ENCODE measurements at regions not wholly inside any gene's neighbourhood (a gene's known extent, or its start where the extent isn't known, plus 50 kb on each side); places are given as distances from the start of the nearest gene placed in this dataset.

DNA sequence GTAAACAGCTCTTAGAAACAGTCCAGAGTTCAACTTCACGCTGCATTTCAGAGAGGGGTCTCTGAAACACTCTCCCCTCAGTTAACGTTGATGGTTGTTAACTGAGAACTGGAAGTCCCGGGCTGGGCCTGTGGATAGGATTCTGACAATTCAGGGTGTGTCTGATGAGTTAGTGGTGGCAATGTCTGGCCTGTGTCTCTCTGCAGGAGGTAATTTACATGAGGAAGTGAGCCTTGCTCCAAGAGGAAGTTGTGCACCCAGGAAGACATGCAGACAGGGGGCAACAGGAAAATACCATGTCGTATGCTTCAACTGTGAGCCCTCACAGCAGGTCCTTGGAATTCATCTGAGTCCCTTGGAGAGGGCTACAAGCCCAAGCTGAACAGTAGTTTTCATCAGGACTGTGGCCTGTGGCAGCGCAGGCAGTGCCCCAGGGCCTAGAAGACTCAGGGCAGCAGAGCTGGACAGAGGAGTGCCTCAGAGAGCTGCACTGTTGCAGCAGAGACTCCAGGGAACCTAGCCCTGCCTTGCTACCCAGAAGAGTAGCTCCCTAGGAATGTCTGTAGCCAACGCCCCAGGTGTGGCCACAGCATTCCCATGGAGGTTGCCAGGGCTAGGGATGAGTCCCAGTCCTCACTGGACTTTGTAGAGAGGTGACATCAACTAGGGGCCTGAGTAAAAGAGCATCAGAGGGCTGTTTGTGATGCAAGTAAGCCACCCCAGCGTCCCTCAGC lies 104.6 kb upstream of the SELENOK start (continued):
- TF ChIP-seq, protein P1, sequence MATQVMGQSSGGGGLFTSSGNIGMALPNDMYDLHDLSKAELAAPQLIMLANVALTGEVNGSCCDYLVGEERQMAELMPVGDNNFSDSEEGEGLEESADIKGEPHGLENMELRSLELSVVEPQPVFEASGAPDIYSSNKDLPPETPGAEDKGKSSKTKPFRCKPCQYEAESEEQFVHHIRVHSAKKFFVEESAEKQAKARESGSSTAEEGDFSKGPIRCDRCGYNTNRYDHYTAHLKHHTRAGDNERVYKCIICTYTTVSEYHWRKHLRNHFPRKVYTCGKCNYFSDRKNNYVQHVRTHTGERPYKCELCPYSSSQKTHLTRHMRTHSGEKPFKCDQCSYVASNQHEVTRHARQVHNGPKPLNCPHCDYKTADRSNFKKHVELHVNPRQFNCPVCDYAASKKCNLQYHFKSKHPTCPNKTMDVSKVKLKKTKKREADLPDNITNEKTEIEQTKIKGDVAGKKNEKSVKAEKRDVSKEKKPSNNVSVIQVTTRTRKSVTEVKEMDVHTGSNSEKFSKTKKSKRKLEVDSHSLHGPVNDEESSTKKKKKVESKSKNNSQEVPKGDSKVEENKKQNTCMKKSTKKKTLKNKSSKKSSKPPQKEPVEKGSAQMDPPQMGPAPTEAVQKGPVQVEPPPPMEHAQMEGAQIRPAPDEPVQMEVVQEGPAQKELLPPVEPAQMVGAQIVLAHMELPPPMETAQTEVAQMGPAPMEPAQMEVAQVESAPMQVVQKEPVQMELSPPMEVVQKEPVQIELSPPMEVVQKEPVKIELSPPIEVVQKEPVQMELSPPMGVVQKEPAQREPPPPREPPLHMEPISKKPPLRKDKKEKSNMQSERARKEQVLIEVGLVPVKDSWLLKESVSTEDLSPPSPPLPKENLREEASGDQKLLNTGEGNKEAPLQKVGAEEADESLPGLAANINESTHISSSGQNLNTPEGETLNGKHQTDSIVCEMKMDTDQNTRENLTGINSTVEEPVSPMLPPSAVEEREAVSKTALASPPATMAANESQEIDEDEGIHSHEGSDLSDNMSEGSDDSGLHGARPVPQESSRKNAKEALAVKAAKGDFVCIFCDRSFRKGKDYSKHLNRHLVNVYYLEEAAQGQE (IDR thresholded peaks at IDR 0.05; ENCODE audit: low read depth): no peak
- TF ChIP-seq FOSL1 (IDR thresholded peaks at IDR 0.05; ENCODE audit: low read depth) (no peak), SP1 (IDR thresholded peaks at IDR 0.05; ENCODE audit: low read depth) (no peak), JUND (IDR thresholded peaks at IDR 0.05) (no peak), EZH2phosphoT487 (IDR thresholded peaks at IDR 0.05; ENCODE audit: borderline replicate concordance) (no peak)

GRCh38 chr3:53994986-53995603 lies 103.4 kb upstream of the SELENOK start:
- no peaks in the 10 kb centered on the region for H4K20me1 ChIP-seq (ENCODE audit: insufficient read depth)
- no peaks in the 10 kb centered on the region for H3K36me3 ChIP-seq (ENCODE audit: control insufficient read depth in 1 of 2, insufficient read depth in 2 of 2, low read length in 2 of 2)
- H3K79me2 ChIP-seq (ENCODE audit: insufficient read depth, low read length): no peaks in the 10 kb centered on the region
- H3K4me3 ChIP-seq (replicated peaks in 1 of 2; ENCODE audit: low read depth in 1 of 2, low read length in 2 of 2): no peak overlapping the region
- intact Hi-C loops (cut with micrococcal nuclease): no loop called here
- ATAC-seq: no peak
- no peak overlapping the region for H3K4me2 ChIP-seq (ENCODE audit: low read length)
- 0 out of 2 replicates have a peak, but pooled peaks cover 4% of the 10 kb centered on the region for H3K27me3 ChIP-seq (ENCODE audit: insufficient read depth, low read length)
- H2AFZ ChIP-seq (ENCODE audit: low read depth, low read length, poor library complexity, severe bottlenecking): no peak overlapping the region
- CTCF ChIA-PET: no interaction called here
- no TSS peak for BruUV-seq (replicated peaks)
- RAD21 ChIA-PET (ENCODE audit: low non-redundant PET in 1 of 2, low total read pairs in 2 of 2, uncharacterized antibody in 2 of 2, unreplicated experiment in 2 of 2): no interaction called here
- H3K4me1 ChIP-seq (ENCODE audit: control insufficient read depth in 1 of 2, insufficient read depth in 2 of 2, low read length in 2 of 2): peaks cover 0 to 11% of the 10 kb centered on the region in 2 experiments; a peak in 2 of 4 replicates
- POLR2A ChIA-PET: no interaction called here
- DNase-seq (ENCODE audit: low read depth, low spot score): no peak
- no peak overlapping the region for H3K27ac ChIP-seq (ENCODE audit: low read depth, low read length)
- H3K9ac ChIP-seq (ENCODE audit: low read length): no peak overlapping the region
- no peaks in the 10 kb centered on the region for H3K9me3 ChIP-seq (ENCODE audit: control insufficient read depth in 1 of 2, insufficient read depth in 1 of 2, low read depth in 1 of 2, low read length in 2 of 2)
- H3K9me2 ChIP-seq (ENCODE audit: insufficient read depth): no peaks in the 10 kb centered on the region
- TF ChIP-seq EZH2phosphoT487 (IDR thresholded peaks at IDR 0.05; ENCODE audit: borderline replicate concordance): no peak
